AG10803 (cell line): ENCODE measurements at regions not wholly inside any gene's neighbourhood (a gene's known extent, or its start where the extent isn't known, plus 50 kb on each side); places are given as distances from the start of the nearest gene placed in this dataset.

ENCODE experiments used
- DNase-seq: peaks from one replicate; pipeline ENCODE4 v3.0.0; 2010; ENCODE audit warnings: low read depth
- H3K4me3 ChIP-seq: 2 replicates; pipeline ENCODE4 v1.5.1; 2011; ENCODE audit warnings: mild to moderate bottlenecking, low read length, control low read depth
- TF ChIP-seq, protein P1 (sequence below): conservative IDR thresholded peaks from 2 replicates; pipeline ENCODE4 v1.5.1; 2011; ENCODE audit warnings: mild to moderate bottlenecking, low read length, control low read depth, inconsistent platforms

DNA sequence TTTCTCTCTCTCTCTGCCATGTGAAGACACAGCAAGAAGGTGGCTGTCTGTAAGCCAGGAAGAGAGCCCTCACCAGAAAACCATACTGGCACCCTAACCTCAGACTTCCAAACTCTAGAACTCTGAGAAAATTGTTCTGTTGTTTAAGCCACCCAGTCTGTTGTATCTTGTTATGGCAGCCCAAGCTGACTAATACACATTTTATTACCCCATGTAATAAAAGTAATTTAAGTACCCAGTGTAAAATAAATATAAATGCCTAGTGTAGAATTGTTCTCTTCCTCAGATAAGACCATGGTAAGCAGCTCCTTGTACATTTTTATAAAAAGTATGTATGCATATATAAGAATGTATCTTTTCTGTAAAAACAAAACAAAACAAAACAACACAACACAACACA, 119.7 kb downstream of the DTL start:
- no peak overlapping the region for H3K4me3 ChIP-seq
- TF ChIP-seq, protein P1, sequence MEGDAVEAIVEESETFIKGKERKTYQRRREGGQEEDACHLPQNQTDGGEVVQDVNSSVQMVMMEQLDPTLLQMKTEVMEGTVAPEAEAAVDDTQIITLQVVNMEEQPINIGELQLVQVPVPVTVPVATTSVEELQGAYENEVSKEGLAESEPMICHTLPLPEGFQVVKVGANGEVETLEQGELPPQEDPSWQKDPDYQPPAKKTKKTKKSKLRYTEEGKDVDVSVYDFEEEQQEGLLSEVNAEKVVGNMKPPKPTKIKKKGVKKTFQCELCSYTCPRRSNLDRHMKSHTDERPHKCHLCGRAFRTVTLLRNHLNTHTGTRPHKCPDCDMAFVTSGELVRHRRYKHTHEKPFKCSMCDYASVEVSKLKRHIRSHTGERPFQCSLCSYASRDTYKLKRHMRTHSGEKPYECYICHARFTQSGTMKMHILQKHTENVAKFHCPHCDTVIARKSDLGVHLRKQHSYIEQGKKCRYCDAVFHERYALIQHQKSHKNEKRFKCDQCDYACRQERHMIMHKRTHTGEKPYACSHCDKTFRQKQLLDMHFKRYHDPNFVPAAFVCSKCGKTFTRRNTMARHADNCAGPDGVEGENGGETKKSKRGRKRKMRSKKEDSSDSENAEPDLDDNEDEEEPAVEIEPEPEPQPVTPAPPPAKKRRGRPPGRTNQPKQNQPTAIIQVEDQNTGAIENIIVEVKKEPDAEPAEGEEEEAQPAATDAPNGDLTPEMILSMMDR: no peak
- DNase-seq: no peak

GRCh38 chr1:212157252-212157651, 121.7 kb downstream of the DTL start:
- H3K4me3 ChIP-seq: no peak overlapping the region
- no peak for DNase-seq
- TF ChIP-seq, protein P1: no peak

DNA sequence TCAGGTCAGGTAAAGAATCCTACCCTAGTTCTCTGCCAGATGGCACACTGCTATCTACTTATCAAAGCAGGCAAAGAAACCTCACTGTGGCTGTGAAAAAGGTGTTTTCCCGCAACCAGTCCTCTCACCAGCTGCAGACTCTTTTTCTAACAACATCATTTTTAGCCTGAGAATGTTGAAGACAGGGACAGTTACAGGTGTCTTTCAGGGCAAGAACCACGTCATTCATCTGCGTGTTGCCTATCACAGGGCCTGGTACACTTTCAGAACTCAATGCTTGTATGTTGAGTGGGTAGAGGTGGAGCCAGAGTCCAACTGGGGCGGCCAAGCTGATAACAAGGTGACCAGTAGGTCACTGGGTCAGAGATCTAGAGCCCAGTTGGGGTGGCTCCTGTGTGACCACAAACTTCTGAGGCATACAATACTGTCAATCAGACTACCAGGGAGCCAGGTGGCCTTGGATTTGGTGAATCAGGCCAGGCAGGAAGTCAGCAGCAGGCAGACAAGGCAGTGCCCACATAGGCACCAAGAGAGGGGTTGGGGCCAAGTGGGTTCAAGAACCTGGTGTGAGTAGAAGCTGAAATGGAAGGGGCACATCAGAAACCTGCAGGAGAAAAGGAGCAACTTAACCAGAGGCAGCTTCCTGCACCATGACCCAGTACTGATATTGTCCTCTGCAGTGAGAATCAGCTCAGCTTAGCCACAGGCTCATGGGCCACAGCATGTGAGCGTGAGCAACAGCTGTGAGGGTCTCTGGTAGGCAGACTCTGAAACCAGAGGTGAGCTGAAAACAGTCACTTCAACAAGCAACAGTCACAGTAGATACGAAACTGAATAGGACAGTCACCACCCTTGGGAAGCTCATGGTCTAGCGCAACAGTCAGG, 123.6 kb downstream of the DTL start:
- no peak for DNase-seq
- TF ChIP-seq, protein P1: no peak
- H3K4me3 ChIP-seq: no peak overlapping the region

DNA sequence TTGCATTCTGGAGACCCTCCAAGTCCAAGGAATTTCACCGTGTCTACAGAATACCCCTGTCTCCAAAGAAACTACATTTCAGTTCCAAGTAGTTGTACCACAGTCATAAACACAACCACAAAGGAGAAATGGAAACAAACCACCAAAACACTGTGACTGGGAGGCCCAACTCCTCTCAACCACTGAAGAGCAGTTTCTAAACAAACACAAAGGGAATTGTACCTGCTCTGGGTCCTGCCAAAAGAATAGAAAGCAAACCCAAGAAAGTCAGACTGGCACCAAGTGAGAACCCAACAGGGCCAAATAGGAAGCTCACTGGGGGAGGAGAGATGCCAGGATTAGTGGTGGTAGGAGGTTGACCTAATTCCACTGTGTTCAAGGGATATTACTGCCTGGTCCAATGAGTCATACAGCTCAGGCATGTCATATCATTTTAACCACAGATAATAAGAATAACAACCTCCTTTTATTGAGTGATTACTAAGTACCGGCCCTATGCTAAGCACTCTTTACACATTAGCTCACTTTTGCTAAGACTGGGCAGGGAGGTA, 123.9 kb upstream of the PPP2R5A start:
- DNase-seq: peak; percentile 84
- TF ChIP-seq, protein P1: no peak
- H3K4me3 ChIP-seq: no peak overlapping the region

DNA sequence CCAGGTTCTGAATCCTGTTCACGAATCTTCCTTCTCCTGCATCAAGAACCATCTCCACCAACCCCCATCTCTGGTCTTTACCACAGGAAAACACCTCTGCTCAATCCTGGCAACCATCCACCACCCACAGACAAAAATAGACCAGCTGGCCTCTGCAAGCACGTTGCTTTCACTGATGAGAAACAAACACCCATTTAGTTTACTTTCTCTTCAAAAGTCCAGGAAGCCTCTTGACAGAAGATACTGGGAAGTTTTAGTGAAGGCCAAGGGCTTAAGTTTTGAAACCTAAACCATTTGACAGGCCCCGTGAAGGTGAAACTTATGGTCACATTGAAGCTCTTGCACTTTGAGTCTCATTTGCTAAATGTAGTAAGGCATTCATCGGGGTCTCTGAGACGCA, 122.6 kb upstream of the PPP2R5A start:
- TF ChIP-seq, protein P1: no peak
- peak; percentile 77 for DNase-seq
- H3K4me3 ChIP-seq: no peak overlapping the region

GRCh38 chr1:212164095-212164872, 120.9 kb upstream of the PPP2R5A start:
- TF ChIP-seq, protein P1: no peak
- DNase-seq: no peak
- H3K4me3 ChIP-seq: no peak overlapping the region

GRCh38 chr1:212166244-212166643, 119.0 kb upstream of the PPP2R5A start:
- TF ChIP-seq, protein P1: no peak
- no peak overlapping the region for H3K4me3 ChIP-seq
- peak; percentile 34 for DNase-seq
